ENCODE measurements at regions not wholly inside any gene's neighbourhood (a gene's known extent, or its start where the extent isn't known, plus 50 kb on each side); places are given as distances from the start of the nearest gene placed in this dataset.

- TF ChIP-seq POLR2AphosphoS5 (IDR thresholded peaks at IDR 0.05) (no peak), CTCF (IDR thresholded peaks at IDR 0.05) (no peak)
Observed at GRCh38 chr5:125888358-125888757, 534.9 kb upstream of the GRAMD2B start.

All from sigmoid colon (tissue), 4 donors.